ENCODE measurements at regions not wholly inside any gene's neighbourhood (a gene's known extent, or its start where the extent isn't known, plus 50 kb on each side); places are given as distances from the start of the nearest gene placed in this dataset.
"Not testable (repeated sequence)": the region's sequence is repeated elsewhere in the genome, so short reads cannot be mapped to it uniquely, and the experiment has no call there.

DNA sequence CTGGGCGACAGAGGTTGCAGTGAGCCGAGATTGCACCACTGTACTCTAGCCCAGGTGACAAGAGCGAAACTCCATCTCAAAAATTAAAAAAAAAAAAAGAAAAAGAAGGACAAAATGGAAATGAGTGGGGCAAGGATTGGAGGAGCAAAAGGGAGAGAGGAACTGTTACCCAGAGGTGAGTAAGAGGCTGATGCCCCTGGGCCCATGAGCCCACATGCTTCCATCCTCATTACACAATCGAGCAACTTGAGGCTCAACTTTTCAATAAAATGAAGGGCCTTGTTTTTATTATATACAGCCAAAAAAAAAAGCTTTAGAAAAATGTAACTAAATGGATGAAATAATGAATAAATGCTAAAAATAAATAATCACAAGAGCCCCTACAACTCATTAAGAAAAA, 91.7 kb upstream of the YWHAQ start:
- H3K4me3 ChIP-seq, result no peak overlapping the region
- intact Hi-C loops (cut with DNase I), result no loop called here
- no peak for DNase-seq (ENCODE audit: extremely low spot score)
- TF ChIP-seq, protein P1, sequence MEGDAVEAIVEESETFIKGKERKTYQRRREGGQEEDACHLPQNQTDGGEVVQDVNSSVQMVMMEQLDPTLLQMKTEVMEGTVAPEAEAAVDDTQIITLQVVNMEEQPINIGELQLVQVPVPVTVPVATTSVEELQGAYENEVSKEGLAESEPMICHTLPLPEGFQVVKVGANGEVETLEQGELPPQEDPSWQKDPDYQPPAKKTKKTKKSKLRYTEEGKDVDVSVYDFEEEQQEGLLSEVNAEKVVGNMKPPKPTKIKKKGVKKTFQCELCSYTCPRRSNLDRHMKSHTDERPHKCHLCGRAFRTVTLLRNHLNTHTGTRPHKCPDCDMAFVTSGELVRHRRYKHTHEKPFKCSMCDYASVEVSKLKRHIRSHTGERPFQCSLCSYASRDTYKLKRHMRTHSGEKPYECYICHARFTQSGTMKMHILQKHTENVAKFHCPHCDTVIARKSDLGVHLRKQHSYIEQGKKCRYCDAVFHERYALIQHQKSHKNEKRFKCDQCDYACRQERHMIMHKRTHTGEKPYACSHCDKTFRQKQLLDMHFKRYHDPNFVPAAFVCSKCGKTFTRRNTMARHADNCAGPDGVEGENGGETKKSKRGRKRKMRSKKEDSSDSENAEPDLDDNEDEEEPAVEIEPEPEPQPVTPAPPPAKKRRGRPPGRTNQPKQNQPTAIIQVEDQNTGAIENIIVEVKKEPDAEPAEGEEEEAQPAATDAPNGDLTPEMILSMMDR (IDR thresholded peaks at IDR 0.05), result no peak
- TF ChIP-seq EP300 (IDR thresholded peaks at IDR 0.05) (no peak), POLR2AphosphoS5 (IDR thresholded peaks at IDR 0.05) (no peak), POLR2A (IDR thresholded peaks at IDR 0.05; ENCODE audit: low read depth) (no peak)
- no peaks in the 10 kb centered on the region for H3K9me3 ChIP-seq
- no peaks in the 10 kb centered on the region for H3K27me3 ChIP-seq
- no peaks in the 10 kb centered on the region for H3K36me3 ChIP-seq
- H3K27ac ChIP-seq (replicated peaks in 1 of 4), result no peak overlapping the region
- H3K4me1 ChIP-seq, result no peaks in the 10 kb centered on the region
- WGBS, result 96% methylated on average over 4 of the region's 4 CpGs

DNA sequence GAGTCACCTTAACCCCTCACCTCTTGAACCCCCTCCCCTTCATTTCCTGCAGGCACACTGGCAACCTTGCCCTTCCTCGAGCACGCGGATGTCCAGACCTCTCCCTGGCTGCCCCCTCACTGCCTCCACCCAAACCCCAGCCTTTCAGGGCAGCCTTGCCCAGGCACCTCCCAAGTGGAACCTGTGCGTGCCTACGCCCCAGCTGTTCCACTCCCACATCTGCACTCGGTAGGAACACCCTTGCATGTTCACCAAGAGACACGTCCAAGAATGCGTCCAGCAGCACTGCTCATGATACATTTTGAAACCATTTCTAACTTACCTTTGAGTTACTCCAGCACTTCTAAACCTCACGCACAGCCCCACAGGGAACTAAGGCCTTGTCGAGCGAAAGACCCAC, 93.8 kb upstream of the YWHAQ start:
- no peaks in the 10 kb centered on the region for H3K36me3 ChIP-seq
- 90% methylated on average over 11 of the region's 11 CpGs for WGBS
- H3K27ac ChIP-seq (replicated peaks in 1 of 4), result no peak overlapping the region
- no peaks in the 10 kb centered on the region for H3K4me1 ChIP-seq
- H3K4me3 ChIP-seq, result no peak overlapping the region
- no peaks in the 10 kb centered on the region for H3K27me3 ChIP-seq
- no peak for TF ChIP-seq POLR2AphosphoS5 (IDR thresholded peaks at IDR 0.05)
- no peak for TF ChIP-seq POLR2A (IDR thresholded peaks at IDR 0.05; ENCODE audit: low read depth)
- no peak for TF ChIP-seq EP300 (IDR thresholded peaks at IDR 0.05)
- TF ChIP-seq, protein P1 (IDR thresholded peaks at IDR 0.05), result no peak
- intact Hi-C loops (cut with DNase I), result no loop called here
- DNase-seq (ENCODE audit: extremely low spot score), result no peak
- H3K9me3 ChIP-seq, result no peaks in the 10 kb centered on the region

DNA sequence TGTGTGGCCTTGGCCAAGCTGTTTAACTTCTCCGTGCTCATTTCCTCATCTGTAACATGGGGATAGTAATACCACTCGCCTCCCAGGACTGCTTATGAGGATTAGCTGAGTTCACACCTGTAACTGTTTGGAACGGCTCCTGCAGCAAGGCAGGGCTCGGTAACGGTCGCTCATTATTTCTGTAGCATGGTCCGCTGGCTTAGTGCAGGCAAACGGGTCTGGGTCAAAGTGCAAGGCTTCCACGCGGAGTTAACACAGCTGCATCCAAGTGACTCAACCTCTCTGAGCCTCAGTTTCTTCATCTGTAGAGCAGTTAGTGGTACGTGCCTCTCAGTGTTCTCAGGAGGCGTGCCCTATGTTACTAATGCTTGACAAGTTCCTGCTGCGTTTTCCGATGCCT, 94.3 kb upstream of the YWHAQ start:
- no peaks in the 10 kb centered on the region for H3K4me1 ChIP-seq
- no peak overlapping the region for H3K27ac ChIP-seq (replicated peaks in 1 of 4)
- H3K9me3 ChIP-seq, result no peaks in the 10 kb centered on the region
- no peak for DNase-seq (ENCODE audit: extremely low spot score)
- H3K27me3 ChIP-seq, result no peaks in the 10 kb centered on the region
- intact Hi-C loops (cut with DNase I), result no loop called here
- TF ChIP-seq, protein P1 (IDR thresholded peaks at IDR 0.05), result no peak
- TF ChIP-seq EP300 (IDR thresholded peaks at IDR 0.05), result no peak
- TF ChIP-seq POLR2AphosphoS5 (IDR thresholded peaks at IDR 0.05), result no peak
- no peak for TF ChIP-seq POLR2A (IDR thresholded peaks at IDR 0.05; ENCODE audit: low read depth)
- WGBS, result 96% methylated on average over 14 of the region's 14 CpGs
- no peak overlapping the region for H3K4me3 ChIP-seq
- no peaks in the 10 kb centered on the region for H3K36me3 ChIP-seq

DNA sequence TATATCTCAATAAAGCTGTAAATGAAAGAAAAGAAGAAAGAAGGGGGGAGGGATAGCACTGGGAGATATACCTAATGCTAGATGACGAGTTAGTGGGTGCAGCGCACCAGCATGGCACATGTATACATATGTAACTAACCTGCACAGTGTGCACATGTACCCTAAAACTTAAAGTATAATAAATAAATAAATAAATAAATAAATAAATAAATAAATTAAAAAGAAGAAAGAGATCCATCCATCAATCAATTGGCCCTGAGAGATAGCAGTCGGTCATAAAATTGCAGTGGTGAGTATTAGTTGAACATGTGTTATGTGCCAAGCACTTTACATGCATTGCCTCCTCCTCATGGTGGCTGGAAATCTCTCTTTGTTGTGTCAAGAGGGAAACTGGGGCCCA, 95.2 kb upstream of the YWHAQ start:
- H3K27me3 ChIP-seq; intact Hi-C loops (cut with DNase I); DNase-seq (ENCODE audit: extremely low spot score); H3K36me3 ChIP-seq; H3K4me1 ChIP-seq; H3K4me3 ChIP-seq; H3K9me3 ChIP-seq; H3K27ac ChIP-seq (replicated peaks in 1 of 4): not testable (repeated sequence)
- 99% methylated on average over 3 of the region's 3 CpGs for WGBS

DNA sequence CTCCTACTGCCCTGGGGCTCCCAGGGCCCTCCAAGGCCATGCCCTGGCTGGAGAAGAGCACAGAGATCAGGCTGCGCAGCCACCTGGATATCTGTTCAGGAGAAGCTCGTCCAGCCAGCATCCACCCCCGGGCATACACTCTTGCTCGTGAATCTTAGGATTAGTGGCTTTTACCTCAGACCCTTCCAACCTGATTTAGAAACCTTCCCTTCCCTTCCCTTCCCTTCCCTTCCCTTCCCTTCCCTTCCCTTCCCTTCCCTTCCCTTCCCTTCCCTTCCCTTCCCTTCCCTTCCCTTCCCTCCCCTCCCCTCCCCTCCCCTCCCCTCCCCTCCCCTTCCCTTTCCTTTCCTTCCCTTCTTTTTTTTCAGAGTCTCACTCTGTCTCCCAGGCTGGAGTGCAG, 99.7 kb upstream of the YWHAQ start:
- DNase-seq (ENCODE audit: extremely low spot score); H3K27me3 ChIP-seq; intact Hi-C loops (cut with DNase I); H3K4me3 ChIP-seq; H3K4me1 ChIP-seq; H3K27ac ChIP-seq (replicated peaks in 1 of 4); H3K36me3 ChIP-seq: not testable (repeated sequence)
- WGBS, result 85% methylated on average over 4 of the region's 4 CpGs
- H3K9me3 ChIP-seq, result peaks cover 0 to 17% (median 10%) of the 10 kb centered on the region in 4 donors

DNA sequence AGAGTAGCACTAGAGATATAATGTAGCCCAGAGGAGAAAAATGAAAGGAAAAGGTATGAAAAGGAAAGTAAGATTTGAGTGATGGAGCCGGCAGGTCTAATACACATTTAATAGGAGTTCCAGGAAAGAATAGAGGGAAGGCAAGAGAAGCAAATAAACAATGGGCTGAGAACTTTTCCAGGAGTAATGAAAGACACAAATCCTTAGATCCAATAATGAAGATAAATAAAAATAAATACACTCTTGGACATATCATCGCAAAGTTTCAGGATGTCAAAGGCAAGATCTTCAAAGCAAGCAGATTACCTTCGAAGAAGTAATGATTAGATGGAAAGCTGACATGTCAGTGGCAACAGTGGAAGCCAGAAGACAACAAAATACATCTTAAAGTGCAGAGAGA, 102.0 kb upstream of the YWHAQ start:
- DNase-seq (ENCODE audit: extremely low spot score), result no peak
- H3K27me3 ChIP-seq, result no peaks in the 10 kb centered on the region
- peaks cover 0 to 18% (median 10%) of the 10 kb centered on the region in 4 donors for H3K9me3 ChIP-seq
- TF ChIP-seq, protein P1 (IDR thresholded peaks at IDR 0.05), result no peak
- TF ChIP-seq POLR2AphosphoS5 (IDR thresholded peaks at IDR 0.05) (no peak), EP300 (IDR thresholded peaks at IDR 0.05) (no peak), POLR2A (IDR thresholded peaks at IDR 0.05; ENCODE audit: low read depth) (no peak)
- 97% methylated on average over 3 of the region's 3 CpGs for WGBS
- intact Hi-C loops (cut with DNase I), result no loop called here
- no peaks in the 10 kb centered on the region for H3K36me3 ChIP-seq
- no peak overlapping the region for H3K27ac ChIP-seq (replicated peaks in 1 of 4)
- no peak overlapping the region for H3K4me3 ChIP-seq
- peaks cover 0 to under 1% (median 0%) of the 10 kb centered on the region in 4 donors for H3K4me1 ChIP-seq

Measured in esophagus muscularis mucosa (tissue), 4 donors.